ENCODE measurements at regions not wholly inside any gene's neighbourhood (a gene's known extent, or its start where the extent isn't known, plus 50 kb on each side); places are given as distances from the start of the nearest gene placed in this dataset.
A peak's percentile ranks its signal among the peaks of the same experiment; 100 is the strongest.
"Not testable (repeated sequence)": the region's sequence is repeated elsewhere in the genome, so short reads cannot be mapped to it uniquely, and the experiment has no call there.

DNA sequence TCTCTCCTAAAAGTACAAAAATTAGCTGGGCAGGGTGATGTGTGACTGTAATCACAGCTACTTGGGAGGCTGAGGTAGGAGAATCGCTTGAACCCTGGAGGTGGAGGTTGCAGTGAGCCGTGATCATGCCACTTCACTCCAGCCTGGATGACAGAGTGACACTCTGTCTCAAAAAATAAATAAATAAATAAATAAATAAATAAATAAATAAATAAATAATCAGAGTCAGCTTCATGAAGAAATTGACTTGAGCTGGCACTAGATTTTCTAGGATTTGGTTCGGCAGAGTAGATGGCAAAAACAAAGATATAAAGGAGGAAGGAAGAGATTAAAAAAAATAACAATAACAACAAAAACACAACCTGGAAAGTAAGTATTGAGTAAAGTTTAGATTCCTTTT lies 311.9 kb downstream of the AMY1C start:
- in situ Hi-C loops (cut with MboI; ENCODE audit: low sequenced_read_pairs); H3K4me3 ChIP-seq; H3K27me3 ChIP-seq (ENCODE audit: low read depth); H3K9me3 ChIP-seq; DNase-seq (ENCODE audit: low spot score in 2 of 2); H3K4me1 ChIP-seq; H3K36me3 ChIP-seq (replicated peaks): not testable (repeated sequence)

DNA sequence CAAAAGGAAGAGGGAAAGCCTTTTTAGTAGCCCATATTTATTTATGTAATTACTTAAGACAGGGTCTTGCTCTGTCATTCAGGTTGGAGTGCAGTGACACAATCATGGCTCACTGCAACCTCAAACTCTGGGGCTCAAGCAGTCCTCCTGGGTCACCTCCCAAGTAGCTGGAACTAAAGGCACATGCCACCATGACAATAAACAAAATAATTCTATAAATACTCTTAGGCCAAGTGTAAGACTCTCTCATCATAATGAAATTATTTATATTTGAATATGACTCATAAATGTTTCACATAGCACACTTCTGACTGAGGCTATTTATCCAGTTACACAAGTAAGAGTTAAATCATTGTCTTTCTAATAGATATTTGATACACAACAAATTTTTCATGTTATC lies 314.7 kb downstream of the AMY1C start:
- in situ Hi-C loops (cut with MboI; ENCODE audit: low sequenced_read_pairs), result no loop called here

DNA sequence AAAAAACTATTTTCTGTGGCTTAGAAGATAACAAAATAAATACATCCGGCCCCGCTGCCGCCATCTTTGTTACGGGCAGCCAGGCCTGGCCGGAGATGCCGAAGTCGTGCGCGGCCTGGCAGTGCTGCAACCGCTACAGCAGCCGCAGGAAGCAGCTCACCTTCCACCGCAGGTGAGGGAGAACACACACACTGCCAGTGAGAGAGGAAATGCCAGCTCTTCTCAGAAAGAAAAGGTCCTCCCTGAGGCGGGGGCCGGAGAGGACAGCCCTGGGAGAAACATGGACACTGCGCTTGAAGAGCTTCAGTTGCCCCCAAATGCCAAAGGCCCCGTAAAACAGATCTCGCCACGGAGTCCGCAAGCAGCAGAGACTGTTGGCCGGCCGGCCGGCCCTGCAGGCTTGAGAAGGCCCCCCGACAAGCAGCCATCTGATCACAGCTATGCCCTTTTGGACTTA lies 323.2 kb downstream of the AMY1C start:
- Histone ChIP-seq H3K36me3 (replicated peaks) (no peaks in the 10 kb centered on the region), H3K4me3 (no peak overlapping the region), H3K4me1 (no peaks in the 10 kb centered on the region), H3K9me3 (no peaks in the 10 kb centered on the region), H3K27me3 (ENCODE audit: low read depth) (no peaks in the 10 kb centered on the region)
- in situ Hi-C loops (cut with MboI; ENCODE audit: low sequenced_read_pairs), result no loop called here
- DNase-seq (ENCODE audit: low spot score in 2 of 2), result no peak

More for the DNA sequence above, 314.7 kb downstream of the AMY1C start:
- H3K9me3 ChIP-seq, result no peaks in the 10 kb centered on the region
- no peak for DNase-seq (ENCODE audit: low spot score in 2 of 2)
- no peaks in the 10 kb centered on the region for H3K4me1 ChIP-seq
- no peaks in the 10 kb centered on the region for H3K27me3 ChIP-seq (ENCODE audit: low read depth)
- H3K36me3 ChIP-seq (replicated peaks), result no peaks in the 10 kb centered on the region
- no peak overlapping the region for H3K4me3 ChIP-seq

DNA sequence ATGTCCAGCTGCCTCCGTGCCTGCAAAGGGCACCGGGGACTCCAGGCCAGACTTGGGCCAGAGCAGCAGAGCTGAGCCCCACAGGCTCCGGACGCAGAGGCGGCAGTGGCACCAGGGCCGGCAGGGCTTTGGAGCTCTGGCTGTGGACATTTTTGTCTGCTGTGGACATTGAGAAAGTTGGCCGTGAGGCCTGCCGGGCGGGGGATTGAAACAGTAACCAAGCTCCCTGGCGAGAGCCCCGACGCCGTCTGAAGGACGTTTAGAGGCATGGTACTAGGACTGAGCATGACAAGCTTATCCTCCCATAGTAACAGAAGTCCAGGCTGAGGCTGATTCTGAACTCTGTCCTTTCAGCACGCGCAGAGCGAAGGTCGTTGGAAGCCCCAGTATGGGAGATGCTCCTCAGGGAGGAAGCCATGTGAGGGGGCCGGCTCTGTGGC lies 323.8 kb downstream of the AMY1C start:
- Histone ChIP-seq H3K4me1 (no peaks in the 10 kb centered on the region), H3K27me3 (ENCODE audit: low read depth) (no peaks in the 10 kb centered on the region), H3K36me3 (replicated peaks) (no peaks in the 10 kb centered on the region), H3K9me3 (no peaks in the 10 kb centered on the region), H3K4me3 (no peak overlapping the region)
- in situ Hi-C loops (cut with MboI; ENCODE audit: low sequenced_read_pairs), result no loop called here
- DNase-seq (ENCODE audit: low spot score in 2 of 2), result no peak

DNA sequence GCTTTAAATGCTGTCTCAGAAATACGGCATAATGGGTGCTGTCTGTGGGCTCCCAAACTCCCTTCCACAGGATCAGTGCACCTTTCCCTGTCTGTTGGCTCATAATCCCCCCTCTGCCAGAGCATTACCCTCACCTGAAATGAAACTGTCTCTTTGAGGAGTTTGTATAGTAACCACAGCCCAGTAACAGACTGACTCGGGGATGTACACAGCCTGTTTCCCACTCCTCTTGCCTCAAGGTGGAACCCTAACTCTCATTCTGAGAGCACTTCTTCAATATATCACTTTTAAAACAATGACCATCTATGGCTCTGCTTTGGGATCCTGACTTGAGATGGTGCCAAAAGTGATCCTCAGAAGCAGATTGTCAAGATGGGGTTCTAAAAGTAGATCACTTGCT lies 332.5 kb downstream of the AMY1C start:
- H3K27me3 ChIP-seq (ENCODE audit: low read depth), result no peaks in the 10 kb centered on the region
- in situ Hi-C loops (cut with MboI; ENCODE audit: low sequenced_read_pairs), result no loop called here
- no peaks in the 10 kb centered on the region for H3K4me1 ChIP-seq
- DNase-seq (ENCODE audit: low spot score in 2 of 2), result no peak
- no peaks in the 10 kb centered on the region for H3K36me3 ChIP-seq (replicated peaks)
- no peak overlapping the region for H3K4me3 ChIP-seq
- no peaks in the 10 kb centered on the region for H3K9me3 ChIP-seq

DNA sequence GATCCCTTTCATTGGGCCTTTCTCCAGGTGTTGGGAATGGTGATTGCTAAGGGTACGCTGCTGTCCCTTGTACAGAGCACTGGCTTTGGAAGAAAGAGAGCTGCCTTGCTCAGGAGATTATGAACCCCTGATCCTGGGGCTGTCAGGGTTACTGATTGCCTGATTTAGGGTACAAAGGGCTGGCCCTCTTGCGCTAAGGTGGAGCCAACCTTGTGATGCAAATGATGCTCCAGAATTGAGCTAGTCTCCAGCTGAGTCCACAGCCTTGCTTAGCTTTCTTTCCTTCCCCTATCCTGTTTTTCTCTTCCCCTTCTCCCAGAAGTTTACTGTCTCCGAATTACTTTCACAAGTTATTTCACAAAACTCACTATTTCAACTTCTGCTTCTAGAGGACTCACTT lies 334.7 kb downstream of the AMY1C start:
- H3K27me3 ChIP-seq (ENCODE audit: low read depth), result no peaks in the 10 kb centered on the region
- no peak overlapping the region for H3K4me3 ChIP-seq
- no peaks in the 10 kb centered on the region for H3K36me3 ChIP-seq (replicated peaks)
- in situ Hi-C loops (cut with MboI; ENCODE audit: low sequenced_read_pairs), result no loop called here
- no peaks in the 10 kb centered on the region for H3K4me1 ChIP-seq
- no peaks in the 10 kb centered on the region for H3K9me3 ChIP-seq
- DNase-seq (ENCODE audit: low spot score in 2 of 2), result no peak

DNA sequence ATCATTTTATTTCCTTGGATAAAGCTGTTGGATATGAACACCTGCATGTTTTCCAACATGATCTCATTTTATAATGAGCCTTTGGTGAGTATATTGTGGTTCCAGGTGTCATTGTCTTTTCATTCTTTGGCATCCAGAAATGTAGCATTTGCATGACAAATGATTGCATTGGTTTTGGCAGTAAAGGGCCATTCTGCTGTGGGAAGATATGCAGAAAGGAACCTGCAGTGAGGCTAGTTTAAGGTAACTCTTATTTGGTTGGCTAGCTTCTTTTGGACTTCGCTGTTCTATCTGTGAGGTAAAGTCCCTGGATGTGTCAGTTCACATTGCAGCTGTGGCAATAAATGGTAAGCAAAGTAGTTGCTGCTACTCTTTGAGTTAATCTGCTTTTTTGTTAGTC lies 343.0 kb downstream of the AMY1C start:
- DNase-seq (ENCODE audit: low spot score in 2 of 2), result no peak
- Histone ChIP-seq H3K4me3 (no peak overlapping the region), H3K4me1 (no peaks in the 10 kb centered on the region), H3K9me3 (no peaks in the 10 kb centered on the region), H3K36me3 (replicated peaks) (no peaks in the 10 kb centered on the region), H3K27me3 (ENCODE audit: low read depth) (no peaks in the 10 kb centered on the region)
- in situ Hi-C loops (cut with MboI; ENCODE audit: low sequenced_read_pairs), result no loop called here

DNA sequence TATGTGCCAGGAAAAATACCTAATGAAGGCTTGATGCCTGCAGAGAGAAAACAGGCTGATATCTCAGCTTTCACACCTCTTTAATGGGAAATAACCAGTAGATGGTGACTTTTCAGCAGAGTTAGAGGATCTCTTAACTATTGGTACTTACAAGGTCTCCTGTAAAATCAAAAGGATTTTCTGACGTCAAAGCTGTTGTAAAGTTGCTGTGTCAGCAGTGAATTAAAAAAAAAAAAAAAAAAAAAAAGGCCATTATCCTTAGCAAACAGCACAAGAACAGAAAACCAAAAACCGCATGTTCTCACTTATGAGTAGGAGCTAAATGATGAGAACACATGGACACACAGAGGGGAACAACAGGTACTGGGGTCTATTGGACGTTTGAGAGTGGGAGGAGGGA lies 349.1 kb downstream of the AMY1C start:
- no peaks in the 10 kb centered on the region for H3K9me3 ChIP-seq
- no peaks in the 10 kb centered on the region for H3K36me3 ChIP-seq (replicated peaks)
- H3K27me3 ChIP-seq (ENCODE audit: low read depth), result no peaks in the 10 kb centered on the region
- in situ Hi-C loops (cut with MboI; ENCODE audit: low sequenced_read_pairs), result no loop called here
- no peak for DNase-seq (ENCODE audit: low spot score in 2 of 2)
- no peaks in the 10 kb centered on the region for H3K4me1 ChIP-seq
- H3K4me3 ChIP-seq, result no peak overlapping the region

DNA sequence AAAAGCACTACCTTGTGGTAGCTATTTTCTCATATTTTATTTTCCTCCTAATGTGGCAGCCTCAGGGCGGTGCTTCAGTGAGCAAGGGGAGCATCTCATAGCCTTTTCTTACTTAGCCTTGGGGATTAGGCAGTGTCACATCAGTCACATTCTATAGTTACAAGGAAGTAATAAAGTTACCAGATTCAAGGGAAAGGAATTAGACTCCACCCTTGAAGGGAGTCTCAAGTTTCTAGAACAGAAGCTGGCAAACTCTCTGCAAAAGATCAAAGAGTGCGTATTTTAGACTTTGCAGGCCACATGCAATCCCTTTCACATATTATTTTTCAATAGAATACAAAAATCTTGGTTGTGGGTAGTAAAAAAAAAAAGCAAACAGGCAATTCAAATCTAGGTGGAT lies 350.4 kb downstream of the AMY1C start:
- no peaks in the 10 kb centered on the region for H3K27me3 ChIP-seq (ENCODE audit: low read depth)
- DNase-seq (ENCODE audit: low spot score in 2 of 2), result no peak
- no peaks in the 10 kb centered on the region for H3K4me1 ChIP-seq
- H3K4me3 ChIP-seq, result no peak overlapping the region
- H3K36me3 ChIP-seq (replicated peaks), result no peaks in the 10 kb centered on the region
- no peaks in the 10 kb centered on the region for H3K9me3 ChIP-seq
- in situ Hi-C loops (cut with MboI; ENCODE audit: low sequenced_read_pairs), result no loop called here

DNA sequence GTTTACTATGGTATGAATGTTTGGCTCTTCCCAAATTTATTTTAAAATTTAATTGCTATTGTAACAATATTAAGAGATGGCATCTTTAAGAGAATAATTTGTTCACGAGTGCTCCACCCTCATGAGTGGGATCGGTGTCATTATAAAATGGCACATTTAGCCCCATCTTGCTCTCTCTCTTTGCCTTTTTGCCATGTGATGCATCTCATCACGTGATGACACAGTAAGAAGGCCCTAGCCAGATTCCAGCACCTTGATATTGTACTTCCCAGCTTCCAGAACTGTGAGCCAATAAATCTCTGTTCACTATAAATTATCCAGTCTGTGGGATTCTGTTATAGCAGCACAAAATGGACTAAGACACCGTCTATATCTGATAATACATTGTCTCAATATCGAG lies 355.8 kb downstream of the AMY1C start:
- Histone ChIP-seq H3K27me3 (ENCODE audit: low read depth) (no peaks in the 10 kb centered on the region), H3K4me1 (no peaks in the 10 kb centered on the region), H3K9me3 (no peaks in the 10 kb centered on the region), H3K4me3 (no peak overlapping the region), H3K36me3 (replicated peaks) (no peaks in the 10 kb centered on the region)
- DNase-seq (ENCODE audit: low spot score in 2 of 2), result no peak
- in situ Hi-C loops (cut with MboI; ENCODE audit: low sequenced_read_pairs), result no loop called here

DNA sequence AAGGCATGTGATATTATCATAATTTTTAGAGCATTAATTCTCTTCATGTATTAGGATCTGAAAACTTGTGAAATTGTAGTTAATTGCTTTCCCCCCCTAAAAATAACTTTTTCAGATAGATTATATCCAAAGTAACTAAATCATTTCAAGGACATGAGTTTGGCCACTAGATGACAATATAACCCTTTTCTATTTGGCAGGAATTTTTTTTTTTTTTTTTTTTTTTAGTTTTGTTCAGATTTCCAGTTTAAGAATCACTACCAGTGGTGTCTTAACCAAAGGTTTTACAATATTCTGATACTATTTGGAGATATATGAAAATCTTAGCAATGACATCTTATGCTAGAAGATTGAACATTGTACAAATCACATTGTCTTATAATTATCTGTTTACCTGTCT lies 370.8 kb downstream of the AMY1C start:
- no peaks in the 10 kb centered on the region for H3K36me3 ChIP-seq (replicated peaks)
- DNase-seq (ENCODE audit: low spot score in 2 of 2), result no peak
- no peaks in the 10 kb centered on the region for H3K9me3 ChIP-seq
- no peak overlapping the region for H3K4me3 ChIP-seq
- in situ Hi-C loops (cut with MboI; ENCODE audit: low sequenced_read_pairs), result no loop called here
- H3K4me1 ChIP-seq, result no peaks in the 10 kb centered on the region
- H3K27me3 ChIP-seq (ENCODE audit: low read depth), result no peaks in the 10 kb centered on the region

DNA sequence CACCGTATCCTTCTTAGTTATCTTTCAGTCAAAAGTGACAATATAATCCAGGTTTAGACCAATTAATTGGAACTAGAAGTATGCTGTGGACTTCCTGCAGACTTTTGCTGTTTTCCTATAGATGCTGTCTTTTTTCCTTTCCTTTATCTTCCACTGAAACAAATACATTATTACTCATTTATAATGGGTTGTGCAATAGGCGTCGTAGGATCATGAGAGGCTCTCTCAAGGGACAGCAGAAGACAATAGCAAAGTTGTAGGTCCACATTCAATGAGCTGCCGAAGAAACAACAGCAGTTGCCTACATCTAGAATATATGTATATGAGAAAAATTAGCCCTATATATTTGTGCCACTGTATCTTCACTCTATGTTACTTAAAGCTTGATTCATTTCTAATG lies 371.6 kb downstream of the AMY1C start:
- DNase-seq (ENCODE audit: low spot score in 2 of 2), result no peak
- Histone ChIP-seq H3K27me3 (ENCODE audit: low read depth) (no peaks in the 10 kb centered on the region), H3K4me1 (no peaks in the 10 kb centered on the region), H3K9me3 (no peaks in the 10 kb centered on the region), H3K36me3 (replicated peaks) (no peaks in the 10 kb centered on the region), H3K4me3 (no peak overlapping the region)
- in situ Hi-C loops (cut with MboI; ENCODE audit: low sequenced_read_pairs), result no loop called here

DNA sequence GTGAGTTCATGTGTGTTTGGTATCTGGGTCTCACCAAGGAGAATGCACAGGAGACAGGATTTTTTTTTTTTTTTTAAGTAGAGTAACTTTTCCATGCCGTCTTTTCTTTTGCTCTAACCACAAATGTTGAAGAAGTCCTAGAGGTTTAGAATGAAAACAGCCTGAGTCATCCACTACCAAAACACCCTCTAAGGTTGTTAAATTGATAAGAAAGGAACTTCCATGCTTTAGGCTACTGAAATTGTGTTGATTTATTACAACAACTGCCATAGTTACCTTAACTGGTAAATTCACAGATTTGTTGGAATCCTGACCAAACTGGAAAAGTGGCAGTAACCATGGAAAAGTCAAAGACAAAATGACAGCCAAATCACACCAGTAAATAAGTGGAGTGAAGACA lies 375.6 kb downstream of the AMY1C start:
- Histone ChIP-seq H3K36me3 (replicated peaks) (no peaks in the 10 kb centered on the region), H3K4me3 (no peak overlapping the region), H3K9me3 (no peaks in the 10 kb centered on the region), H3K27me3 (ENCODE audit: low read depth) (no peaks in the 10 kb centered on the region), H3K4me1 (no peaks in the 10 kb centered on the region)
- in situ Hi-C loops (cut with MboI; ENCODE audit: low sequenced_read_pairs), result no loop called here
- no peak for DNase-seq (ENCODE audit: low spot score in 2 of 2)

DNA sequence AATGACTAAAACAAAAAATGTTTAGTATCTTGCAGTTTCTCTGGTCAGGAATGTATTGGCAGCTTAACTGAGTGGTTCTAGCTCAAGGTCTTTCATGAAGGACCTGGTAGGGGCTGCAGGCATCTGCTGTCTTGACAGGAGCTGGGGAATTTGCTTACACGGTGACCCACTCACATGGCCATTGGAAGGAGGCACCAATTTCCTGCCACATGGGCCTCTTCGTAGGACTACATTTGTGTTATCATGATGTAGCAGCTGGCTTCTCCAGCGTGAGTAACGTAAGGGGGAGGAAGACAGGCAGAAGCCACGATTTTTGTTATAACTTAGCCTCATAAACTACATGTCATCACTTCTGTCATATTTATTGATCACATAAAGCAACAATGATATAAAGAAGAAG lies 376.3 kb downstream of the AMY1C start:
- Histone ChIP-seq H3K9me3 (no peaks in the 10 kb centered on the region), H3K4me3 (no peak overlapping the region), H3K36me3 (replicated peaks) (no peaks in the 10 kb centered on the region), H3K4me1 (no peaks in the 10 kb centered on the region), H3K27me3 (ENCODE audit: low read depth) (no peaks in the 10 kb centered on the region)
- no peak for DNase-seq (ENCODE audit: low spot score in 2 of 2)
- in situ Hi-C loops (cut with MboI; ENCODE audit: low sequenced_read_pairs), result no loop called here

DNA sequence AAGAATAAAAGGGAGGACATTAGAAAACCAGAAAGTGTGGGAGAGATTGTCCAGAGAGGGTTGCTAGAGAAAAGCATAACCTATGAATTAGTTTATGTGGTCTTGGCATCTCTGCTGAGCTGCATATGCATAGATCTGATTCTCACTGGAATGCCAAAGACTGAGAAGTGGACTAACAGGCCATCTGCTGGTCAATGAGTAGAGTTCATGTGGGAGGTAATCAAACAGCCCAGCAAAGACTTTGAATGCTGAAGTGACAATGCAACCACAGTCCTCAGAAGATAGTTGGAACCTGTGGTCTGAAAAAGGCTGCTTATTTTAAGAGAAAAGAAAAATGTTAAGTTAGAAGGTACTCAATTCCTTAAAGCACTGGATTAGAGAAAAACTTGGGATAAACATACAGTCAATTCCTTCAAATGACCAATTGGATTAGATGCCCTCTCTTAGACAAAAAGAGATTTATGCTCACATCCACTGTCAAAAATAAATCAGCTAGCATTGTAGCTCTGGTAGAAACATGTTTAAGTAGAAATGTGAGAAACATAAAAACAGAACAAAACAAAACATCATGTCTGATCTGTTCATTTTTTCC lies 382.8 kb downstream of the AMY1C start:
- Histone ChIP-seq H3K27me3 (ENCODE audit: low read depth) (no peaks in the 10 kb centered on the region), H3K4me1 (peaks cover 8% of the 10 kb centered on the region), H3K4me3 (no peak overlapping the region), H3K9me3 (no peaks in the 10 kb centered on the region), H3K36me3 (replicated peaks) (no peaks in the 10 kb centered on the region)
- DNase-seq (ENCODE audit: low spot score in 2 of 2), result peak; percentile 13 to 45
- in situ Hi-C loops (cut with MboI; ENCODE audit: low sequenced_read_pairs), result no loop called here

Measured in HAP-1 (cell line).